GM23338 (cell line): ENCODE measurements at regions not wholly inside any gene's neighbourhood (a gene's known extent, or its start where the extent isn't known, plus 50 kb on each side); places are given as distances from the start of the nearest gene placed in this dataset.

ENCODE experiments used
- CREB1 ChIP-seq: fragments of 250-450 bp; sonication (Bioruptor Pico); IDR thresholded peaks from 2 replicates; pipeline ENCODE4 v1.5.0; 2020; ENCODE audit warnings: low read depth, mild to moderate bottlenecking, moderate library complexity
- CTCF ChIP-seq, 2 experiments: fragments of 200-600 bp in 1 of 2; sonication (generic) in 1 of 2; conservative IDR thresholded peaks; 2 replicates each; pipeline versions ENCODE4 v1.5.1 to v1.6.1; 2016 to 2017; ENCODE audit warnings: antibody characterized with exemption in 2 of 2, low read depth in 2 of 2, mild to moderate bottlenecking in 2 of 2, moderate library complexity in 1 of 2
- POLR2AphosphoS5 ChIP-seq: IDR thresholded peaks from 2 replicates; pipeline ENCODE4 v1.6.1; 2016; ENCODE audit warnings: antibody characterized with exemption, low read depth

- TF ChIP-seq CTCF (conservative IDR thresholded peaks at IDR 0.05; ENCODE audit: low read depth in 2 of 2) (no peak), CREB1 (no peak), POLR2AphosphoS5 (no peak)
Measured at GRCh38 chr6:45801471-45802289, 214.0 kb downstream of the CLIC5 start.
